Erythroblast (primary cell): ENCODE measurements at regions not wholly inside any gene's neighbourhood (a gene's known extent, or its start where the extent isn't known, plus 50 kb on each side); places are given as distances from the start of the nearest gene placed in this dataset.
"Not testable (repeated sequence)": the region's sequence is repeated elsewhere in the genome, so short reads cannot be mapped to it uniquely, and the experiment has no call there.

Source experiments
- GATA1 ChIP-seq: IDR thresholded peaks from 2 replicates; pipeline ENCODE4 v1.6.1; 2011; ENCODE audit warnings: low read depth, mild to moderate bottlenecking, control low read depth, low read length, moderate library complexity
- POLR2A ChIP-seq: IDR thresholded peaks from 2 replicates; pipeline ENCODE4 v1.6.1; 2011; ENCODE audit warnings: mild to moderate bottlenecking, low read length

DNA sequence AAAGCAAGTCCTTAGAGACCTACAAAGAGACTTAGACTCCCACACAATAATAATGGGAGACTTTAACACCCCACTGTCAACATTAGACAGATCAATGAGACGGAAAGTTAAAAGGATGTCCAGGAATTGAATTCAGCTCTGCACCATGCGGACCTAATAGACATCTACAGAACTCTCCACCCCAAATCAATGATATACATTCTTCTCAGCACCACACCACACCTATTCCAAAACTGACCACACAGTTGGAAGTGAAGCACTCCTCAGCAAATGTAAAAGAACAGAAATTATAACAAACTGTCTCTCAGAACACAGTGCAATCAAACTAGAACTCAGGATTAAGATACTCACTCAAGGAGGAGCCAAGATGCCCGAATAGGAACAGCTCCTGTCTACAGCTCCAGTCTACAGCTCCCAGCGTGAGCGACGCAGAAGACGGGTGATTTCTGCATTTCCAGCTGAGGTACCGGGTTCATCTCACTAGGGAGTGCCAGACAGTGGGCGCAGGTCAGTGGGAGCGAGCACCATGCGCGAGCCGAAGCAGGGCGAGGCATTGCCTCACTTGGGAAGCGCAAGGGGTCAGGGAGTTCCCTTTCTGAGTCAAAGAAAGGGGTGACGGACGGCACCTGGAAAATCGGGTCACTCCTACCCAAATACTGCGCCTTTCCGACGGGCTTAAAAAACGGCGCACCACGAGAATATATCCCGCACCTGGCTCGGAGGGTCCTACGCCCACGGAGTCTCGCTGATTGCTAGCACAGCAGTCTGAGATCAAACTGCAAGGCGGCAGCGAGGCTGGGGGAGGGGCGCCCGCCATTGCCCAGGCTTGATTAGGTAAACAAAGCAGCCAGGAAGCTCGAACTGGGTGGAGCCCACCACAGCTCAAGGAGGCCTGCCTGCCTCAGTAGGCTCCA is 66.6 kb upstream of the ZNF30 start:
- not testable (repeated sequence) for TF ChIP-seq POLR2A, GATA1
